Neural progenitor cell (in vitro differentiated cells): ENCODE measurements at regions not wholly inside any gene's neighbourhood (a gene's known extent, or its start where the extent isn't known, plus 50 kb on each side); places are given as distances from the start of the nearest gene placed in this dataset.
"Not testable (repeated sequence)": the region's sequence is repeated elsewhere in the genome, so short reads cannot be mapped to it uniquely, and the experiment has no call there.

ENCODE experiments used
- EZH2 ChIP-seq: fragments of 200-600 bp; sonication (generic); IDR thresholded peaks from 2 replicates; pipeline ENCODE4 v1.6.1; 2017; ENCODE audit warnings: antibody characterized with exemption, mild to moderate bottlenecking, moderate library complexity
- TF ChIP-seq, protein P1 (sequence below): fragments of 200-600 bp; sonication (generic); IDR thresholded peaks from 2 replicates; pipeline ENCODE4 v1.5.1; 2017; ENCODE audit warnings: antibody characterized with exemption, mild to moderate bottlenecking

DNA sequence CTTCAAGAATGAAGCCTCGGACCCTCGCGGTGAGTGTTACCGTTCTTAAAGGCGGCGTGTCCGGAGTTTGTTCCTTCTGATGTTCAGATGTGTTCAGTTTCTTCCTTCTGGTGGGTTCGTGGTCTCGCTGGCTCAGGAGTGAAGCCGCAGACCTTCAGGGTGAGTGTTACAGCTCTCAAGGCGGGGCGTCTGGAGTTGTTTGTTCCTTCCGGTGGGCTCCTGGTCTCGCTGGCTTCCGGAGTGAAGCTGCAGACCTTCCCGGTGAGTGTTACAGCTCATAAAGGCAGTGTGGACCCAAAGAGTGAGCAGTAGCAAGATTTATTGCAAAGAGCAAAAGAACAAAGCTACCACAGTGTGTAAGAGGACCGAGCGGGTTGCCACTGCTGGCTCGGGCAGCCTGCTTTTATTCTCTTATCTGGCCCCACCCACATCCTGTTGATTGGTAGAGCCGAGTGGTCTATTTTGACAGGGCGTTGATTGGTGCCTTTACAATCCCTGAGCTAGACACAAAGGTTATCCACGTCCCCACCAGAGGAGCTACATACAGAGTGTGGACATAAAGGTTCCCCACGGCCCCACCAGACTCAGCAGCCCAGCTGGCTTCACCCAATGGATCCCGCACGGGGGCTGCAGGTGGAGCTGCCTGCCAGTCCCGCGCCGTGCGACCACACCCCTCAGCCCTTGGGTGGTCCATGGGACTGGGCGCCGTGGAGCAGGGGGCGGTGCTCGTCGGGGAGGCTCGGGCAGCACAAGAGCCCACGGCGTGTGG is 440.2 kb upstream of the ANO5 start:
- TF ChIP-seq, protein P1, sequence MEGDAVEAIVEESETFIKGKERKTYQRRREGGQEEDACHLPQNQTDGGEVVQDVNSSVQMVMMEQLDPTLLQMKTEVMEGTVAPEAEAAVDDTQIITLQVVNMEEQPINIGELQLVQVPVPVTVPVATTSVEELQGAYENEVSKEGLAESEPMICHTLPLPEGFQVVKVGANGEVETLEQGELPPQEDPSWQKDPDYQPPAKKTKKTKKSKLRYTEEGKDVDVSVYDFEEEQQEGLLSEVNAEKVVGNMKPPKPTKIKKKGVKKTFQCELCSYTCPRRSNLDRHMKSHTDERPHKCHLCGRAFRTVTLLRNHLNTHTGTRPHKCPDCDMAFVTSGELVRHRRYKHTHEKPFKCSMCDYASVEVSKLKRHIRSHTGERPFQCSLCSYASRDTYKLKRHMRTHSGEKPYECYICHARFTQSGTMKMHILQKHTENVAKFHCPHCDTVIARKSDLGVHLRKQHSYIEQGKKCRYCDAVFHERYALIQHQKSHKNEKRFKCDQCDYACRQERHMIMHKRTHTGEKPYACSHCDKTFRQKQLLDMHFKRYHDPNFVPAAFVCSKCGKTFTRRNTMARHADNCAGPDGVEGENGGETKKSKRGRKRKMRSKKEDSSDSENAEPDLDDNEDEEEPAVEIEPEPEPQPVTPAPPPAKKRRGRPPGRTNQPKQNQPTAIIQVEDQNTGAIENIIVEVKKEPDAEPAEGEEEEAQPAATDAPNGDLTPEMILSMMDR: not testable (repeated sequence)
- TF ChIP-seq EZH2: not testable (repeated sequence)
